ENCODE measurements at regions not wholly inside any gene's neighbourhood (a gene's known extent, or its start where the extent isn't known, plus 50 kb on each side); places are given as distances from the start of the nearest gene placed in this dataset.

GRCh38 chr10:113292086-113292485 is 260.8 kb upstream of the HABP2 start:
- POLR2A ChIA-PET (ENCODE audit: low non-redundant PET) = no interaction called here
- H3K4me3 ChIP-seq (ENCODE audit: low read depth, low read length, poor library complexity, severe bottlenecking) = no peak overlapping the region
- CTCF ChIA-PET = no interaction called here
- no TSS peak for BruUV-seq (replicated peaks)
- H3K27ac ChIP-seq (ENCODE audit: low read depth, low read length, poor library complexity, severe bottlenecking) = no peak overlapping the region
- DNase-seq (ENCODE audit: low spot score) = no peak
- no peaks in the 10 kb centered on the region for H3K4me1 ChIP-seq (ENCODE audit: insufficient read depth, low read length, poor library complexity, severe bottlenecking)
- TF ChIP-seq EZH2 (IDR thresholded peaks at IDR 0.05; ENCODE audit: borderline replicate concordance, low read depth, low read length, poor library complexity, severe bottlenecking) (no peak), CTCF (conservative IDR thresholded peaks at IDR 0.05; ENCODE audit: low read depth, low read length) (no peak)
- intact Hi-C loops (cut with micrococcal nuclease; ENCODE audit: unreplicated experiment) = no loop called here
- H3K36me3 ChIP-seq (ENCODE audit: insufficient read depth, low read length, poor library complexity, severe bottlenecking) = no peaks in the 10 kb centered on the region
- no peaks in the 10 kb centered on the region for H3K27me3 ChIP-seq (replicated peaks; ENCODE audit: insufficient read depth, low read depth, low read length, poor library complexity)
- no peaks in the 10 kb centered on the region for H3K9me3 ChIP-seq (ENCODE audit: low read depth, low read length, poor library complexity, severe bottlenecking)

- Histone ChIP-seq H3K27me3 (replicated peaks; ENCODE audit: insufficient read depth, low read depth, low read length, poor library complexity) (no peaks in the 10 kb centered on the region), H3K4me1 (ENCODE audit: insufficient read depth, low read length, poor library complexity, severe bottlenecking) (no peaks in the 10 kb centered on the region), H3K36me3 (ENCODE audit: insufficient read depth, low read length, poor library complexity, severe bottlenecking) (no peaks in the 10 kb centered on the region), H3K9me3 (ENCODE audit: low read depth, low read length, poor library complexity, severe bottlenecking) (no peaks in the 10 kb centered on the region), H3K27ac (ENCODE audit: low read depth, low read length, poor library complexity, severe bottlenecking) (no peak overlapping the region), H3K4me3 (ENCODE audit: low read depth, low read length, poor library complexity, severe bottlenecking) (no peak overlapping the region)
- ChIA-PET CTCF (no interaction called here), POLR2A (ENCODE audit: low non-redundant PET) (no interaction called here)
- no TSS peak for BruUV-seq (replicated peaks)
- TF ChIP-seq CTCF (conservative IDR thresholded peaks at IDR 0.05; ENCODE audit: low read depth, low read length) (no peak), EZH2 (IDR thresholded peaks at IDR 0.05; ENCODE audit: borderline replicate concordance, low read depth, low read length, poor library complexity, severe bottlenecking) (no peak)
- DNase-seq (ENCODE audit: low spot score) = no peak
- intact Hi-C loops (cut with micrococcal nuclease; ENCODE audit: unreplicated experiment) = no loop called here
These were observed 260.1 kb upstream of the HABP2 start for GRCh38 chr10:113292743-113293142.

- BruUV-seq (replicated peaks) = no TSS peak
- H3K36me3 ChIP-seq (ENCODE audit: insufficient read depth, low read length, poor library complexity, severe bottlenecking) = no peaks in the 10 kb centered on the region
- ChIA-PET POLR2A (ENCODE audit: low non-redundant PET) (no interaction called here), CTCF (no interaction called here)
- no peak for DNase-seq (ENCODE audit: low spot score)
- TF ChIP-seq EZH2 (IDR thresholded peaks at IDR 0.05; ENCODE audit: borderline replicate concordance, low read depth, low read length, poor library complexity, severe bottlenecking) (no peak), CTCF (conservative IDR thresholded peaks at IDR 0.05; ENCODE audit: low read depth, low read length) (no peak)
- no peaks in the 10 kb centered on the region for H3K27me3 ChIP-seq (replicated peaks; ENCODE audit: insufficient read depth, low read depth, low read length, poor library complexity)
- H3K9me3 ChIP-seq (ENCODE audit: low read depth, low read length, poor library complexity, severe bottlenecking) = no peaks in the 10 kb centered on the region
- no peak overlapping the region for H3K4me3 ChIP-seq (ENCODE audit: low read depth, low read length, poor library complexity, severe bottlenecking)
- intact Hi-C loops (cut with micrococcal nuclease; ENCODE audit: unreplicated experiment) = no loop called here
- H3K4me1 ChIP-seq (ENCODE audit: insufficient read depth, low read length, poor library complexity, severe bottlenecking) = no peaks in the 10 kb centered on the region
- no peak overlapping the region for H3K27ac ChIP-seq (ENCODE audit: low read depth, low read length, poor library complexity, severe bottlenecking)
These were observed 259.7 kb upstream of the HABP2 start for GRCh38 chr10:113293167-113293566.
